HEK293 (cell line): ENCODE measurements at regions not wholly inside any gene's neighbourhood (a gene's known extent, or its start where the extent isn't known, plus 50 kb on each side); places are given as distances from the start of the nearest gene placed in this dataset.
"Not testable (repeated sequence)": the region's sequence is repeated elsewhere in the genome, so short reads cannot be mapped to it uniquely, and the experiment has no call there.

Source experiments
- ZBTB17 ChIP-seq: fragments of 450-650 bp; formaldehyde crosslinking; IDR thresholded peaks from 2 replicates; pipeline ENCODE4 v1.5.1; 2016; ENCODE audit warnings: missing biosample characterization, missing genetic modification characterization
- ZNF10 ChIP-seq: fragments of 450-650 bp; formaldehyde crosslinking; IDR thresholded peaks from 2 replicates; pipeline ENCODE4 v1.5.1; 2017; ENCODE audit warnings: missing biosample characterization, missing genetic modification characterization
- ZNF350 ChIP-seq: fragments of 450-650 bp; formaldehyde crosslinking; IDR thresholded peaks from 2 replicates; pipeline ENCODE4 v1.5.0; 2017; ENCODE audit warnings: missing biosample characterization, mild to moderate bottlenecking, missing genetic modification characterization
- ZNF558 ChIP-seq: fragments of 450-650 bp; formaldehyde crosslinking; IDR thresholded peaks from 2 replicates; pipeline ENCODE4 v1.5.1; 2016; ENCODE audit warnings: missing biosample characterization, missing genetic modification characterization
- ZNF629 ChIP-seq: fragments of 450-650 bp; formaldehyde crosslinking; IDR thresholded peaks from 2 replicates; pipeline ENCODE4 v1.5.1; 2017; ENCODE audit warnings: missing biosample characterization, missing genetic modification characterization
- ZNF76 ChIP-seq: fragments of 450-650 bp; formaldehyde crosslinking; IDR thresholded peaks from 2 replicates; pipeline ENCODE4; 2016; ENCODE audit warnings: low read depth, missing biosample characterization, missing genetic modification characterization, borderline replicate concordance
- TF ChIP-seq, protein P1 (sequence below): fragments of 450-650 bp; formaldehyde crosslinking; IDR thresholded peaks from 2 replicates; pipeline ENCODE4 v1.5.1; 2016; ENCODE audit warnings: missing biosample characterization, missing genetic modification characterization, borderline replicate concordance
- TF ChIP-seq, protein P2 (sequence below): fragments of 450-650 bp; formaldehyde crosslinking; IDR thresholded peaks from 2 replicates; pipeline ENCODE4 v1.5.1; 2016; ENCODE audit warnings: missing biosample characterization, missing genetic modification characterization
- TF ChIP-seq, protein P3 (sequence below): fragments of 450-650 bp; formaldehyde crosslinking; IDR thresholded peaks from 2 replicates; pipeline ENCODE4 v1.5.1; 2016; ENCODE audit warnings: missing biosample characterization, missing genetic modification characterization
- TF ChIP-seq, protein P4 (sequence below): fragments of 450-650 bp; formaldehyde crosslinking; IDR thresholded peaks from 2 replicates; pipeline ENCODE4 v1.5.1; 2016; ENCODE audit warnings: missing biosample characterization, missing genetic modification characterization

DNA sequence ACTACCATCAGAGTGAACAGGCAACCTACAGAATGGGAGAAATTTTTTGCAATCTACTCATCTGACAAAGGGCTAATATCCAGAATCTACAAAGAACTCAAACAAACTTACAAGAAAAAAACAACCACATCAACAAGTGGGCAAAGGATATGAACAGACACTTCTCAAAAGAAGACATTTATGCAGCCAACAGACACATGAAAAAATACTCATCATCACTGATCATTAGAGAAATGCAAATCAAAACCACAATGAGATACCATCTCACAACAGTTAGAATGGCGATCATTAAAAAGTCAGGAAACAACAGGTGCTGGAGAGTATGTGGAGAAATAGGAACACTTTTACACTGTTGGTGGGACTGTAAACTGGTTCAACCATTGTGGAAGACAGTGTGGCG is 51.5 kb downstream of the TGIF2LX start:
- TF ChIP-seq, protein P1, sequence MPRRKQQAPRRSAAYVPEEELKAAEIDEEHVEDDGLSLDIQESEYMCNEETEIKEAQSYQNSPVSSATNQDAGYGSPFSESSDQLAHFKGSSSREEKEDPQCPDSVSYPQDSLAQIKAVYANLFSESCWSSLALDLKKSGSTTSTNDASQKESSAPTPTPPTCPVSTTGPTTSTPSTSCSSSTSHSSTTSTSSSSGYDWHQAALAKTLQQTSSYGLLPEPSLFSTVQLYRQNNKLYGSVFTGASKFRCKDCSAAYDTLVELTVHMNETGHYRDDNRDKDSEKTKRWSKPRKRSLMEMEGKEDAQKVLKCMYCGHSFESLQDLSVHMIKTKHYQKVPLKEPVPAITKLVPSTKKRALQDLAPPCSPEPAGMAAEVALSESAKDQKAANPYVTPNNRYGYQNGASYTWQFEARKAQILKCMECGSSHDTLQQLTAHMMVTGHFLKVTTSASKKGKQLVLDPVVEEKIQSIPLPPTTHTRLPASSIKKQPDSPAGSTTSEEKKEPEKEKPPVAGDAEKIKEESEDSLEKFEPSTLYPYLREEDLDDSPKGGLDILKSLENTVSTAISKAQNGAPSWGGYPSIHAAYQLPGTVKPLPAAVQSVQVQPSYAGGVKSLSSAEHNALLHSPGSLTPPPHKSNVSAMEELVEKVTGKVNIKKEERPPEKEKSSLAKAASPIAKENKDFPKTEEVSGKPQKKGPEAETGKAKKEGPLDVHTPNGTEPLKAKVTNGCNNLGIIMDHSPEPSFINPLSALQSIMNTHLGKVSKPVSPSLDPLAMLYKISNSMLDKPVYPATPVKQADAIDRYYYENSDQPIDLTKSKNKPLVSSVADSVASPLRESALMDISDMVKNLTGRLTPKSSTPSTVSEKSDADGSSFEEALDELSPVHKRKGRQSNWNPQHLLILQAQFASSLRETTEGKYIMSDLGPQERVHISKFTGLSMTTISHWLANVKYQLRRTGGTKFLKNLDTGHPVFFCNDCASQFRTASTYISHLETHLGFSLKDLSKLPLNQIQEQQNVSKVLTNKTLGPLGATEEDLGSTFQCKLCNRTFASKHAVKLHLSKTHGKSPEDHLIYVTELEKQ (tag by site-specific recombination) = not testable (repeated sequence)
- TF ChIP-seq, protein P2, sequence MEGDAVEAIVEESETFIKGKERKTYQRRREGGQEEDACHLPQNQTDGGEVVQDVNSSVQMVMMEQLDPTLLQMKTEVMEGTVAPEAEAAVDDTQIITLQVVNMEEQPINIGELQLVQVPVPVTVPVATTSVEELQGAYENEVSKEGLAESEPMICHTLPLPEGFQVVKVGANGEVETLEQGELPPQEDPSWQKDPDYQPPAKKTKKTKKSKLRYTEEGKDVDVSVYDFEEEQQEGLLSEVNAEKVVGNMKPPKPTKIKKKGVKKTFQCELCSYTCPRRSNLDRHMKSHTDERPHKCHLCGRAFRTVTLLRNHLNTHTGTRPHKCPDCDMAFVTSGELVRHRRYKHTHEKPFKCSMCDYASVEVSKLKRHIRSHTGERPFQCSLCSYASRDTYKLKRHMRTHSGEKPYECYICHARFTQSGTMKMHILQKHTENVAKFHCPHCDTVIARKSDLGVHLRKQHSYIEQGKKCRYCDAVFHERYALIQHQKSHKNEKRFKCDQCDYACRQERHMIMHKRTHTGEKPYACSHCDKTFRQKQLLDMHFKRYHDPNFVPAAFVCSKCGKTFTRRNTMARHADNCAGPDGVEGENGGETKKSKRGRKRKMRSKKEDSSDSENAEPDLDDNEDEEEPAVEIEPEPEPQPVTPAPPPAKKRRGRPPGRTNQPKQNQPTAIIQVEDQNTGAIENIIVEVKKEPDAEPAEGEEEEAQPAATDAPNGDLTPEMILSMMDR (tag by site-specific recombination) = not testable (repeated sequence)
- not testable (repeated sequence) for TF ChIP-seq ZNF558 (tag by site-specific recombination); ZNF10; ZNF629; ZNF76 (tag by site-specific recombination); ZBTB17 (tag by site-specific recombination); ZNF350
- TF ChIP-seq, protein P3, sequence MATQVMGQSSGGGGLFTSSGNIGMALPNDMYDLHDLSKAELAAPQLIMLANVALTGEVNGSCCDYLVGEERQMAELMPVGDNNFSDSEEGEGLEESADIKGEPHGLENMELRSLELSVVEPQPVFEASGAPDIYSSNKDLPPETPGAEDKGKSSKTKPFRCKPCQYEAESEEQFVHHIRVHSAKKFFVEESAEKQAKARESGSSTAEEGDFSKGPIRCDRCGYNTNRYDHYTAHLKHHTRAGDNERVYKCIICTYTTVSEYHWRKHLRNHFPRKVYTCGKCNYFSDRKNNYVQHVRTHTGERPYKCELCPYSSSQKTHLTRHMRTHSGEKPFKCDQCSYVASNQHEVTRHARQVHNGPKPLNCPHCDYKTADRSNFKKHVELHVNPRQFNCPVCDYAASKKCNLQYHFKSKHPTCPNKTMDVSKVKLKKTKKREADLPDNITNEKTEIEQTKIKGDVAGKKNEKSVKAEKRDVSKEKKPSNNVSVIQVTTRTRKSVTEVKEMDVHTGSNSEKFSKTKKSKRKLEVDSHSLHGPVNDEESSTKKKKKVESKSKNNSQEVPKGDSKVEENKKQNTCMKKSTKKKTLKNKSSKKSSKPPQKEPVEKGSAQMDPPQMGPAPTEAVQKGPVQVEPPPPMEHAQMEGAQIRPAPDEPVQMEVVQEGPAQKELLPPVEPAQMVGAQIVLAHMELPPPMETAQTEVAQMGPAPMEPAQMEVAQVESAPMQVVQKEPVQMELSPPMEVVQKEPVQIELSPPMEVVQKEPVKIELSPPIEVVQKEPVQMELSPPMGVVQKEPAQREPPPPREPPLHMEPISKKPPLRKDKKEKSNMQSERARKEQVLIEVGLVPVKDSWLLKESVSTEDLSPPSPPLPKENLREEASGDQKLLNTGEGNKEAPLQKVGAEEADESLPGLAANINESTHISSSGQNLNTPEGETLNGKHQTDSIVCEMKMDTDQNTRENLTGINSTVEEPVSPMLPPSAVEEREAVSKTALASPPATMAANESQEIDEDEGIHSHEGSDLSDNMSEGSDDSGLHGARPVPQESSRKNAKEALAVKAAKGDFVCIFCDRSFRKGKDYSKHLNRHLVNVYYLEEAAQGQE = not testable (repeated sequence)
- TF ChIP-seq, protein P4, sequence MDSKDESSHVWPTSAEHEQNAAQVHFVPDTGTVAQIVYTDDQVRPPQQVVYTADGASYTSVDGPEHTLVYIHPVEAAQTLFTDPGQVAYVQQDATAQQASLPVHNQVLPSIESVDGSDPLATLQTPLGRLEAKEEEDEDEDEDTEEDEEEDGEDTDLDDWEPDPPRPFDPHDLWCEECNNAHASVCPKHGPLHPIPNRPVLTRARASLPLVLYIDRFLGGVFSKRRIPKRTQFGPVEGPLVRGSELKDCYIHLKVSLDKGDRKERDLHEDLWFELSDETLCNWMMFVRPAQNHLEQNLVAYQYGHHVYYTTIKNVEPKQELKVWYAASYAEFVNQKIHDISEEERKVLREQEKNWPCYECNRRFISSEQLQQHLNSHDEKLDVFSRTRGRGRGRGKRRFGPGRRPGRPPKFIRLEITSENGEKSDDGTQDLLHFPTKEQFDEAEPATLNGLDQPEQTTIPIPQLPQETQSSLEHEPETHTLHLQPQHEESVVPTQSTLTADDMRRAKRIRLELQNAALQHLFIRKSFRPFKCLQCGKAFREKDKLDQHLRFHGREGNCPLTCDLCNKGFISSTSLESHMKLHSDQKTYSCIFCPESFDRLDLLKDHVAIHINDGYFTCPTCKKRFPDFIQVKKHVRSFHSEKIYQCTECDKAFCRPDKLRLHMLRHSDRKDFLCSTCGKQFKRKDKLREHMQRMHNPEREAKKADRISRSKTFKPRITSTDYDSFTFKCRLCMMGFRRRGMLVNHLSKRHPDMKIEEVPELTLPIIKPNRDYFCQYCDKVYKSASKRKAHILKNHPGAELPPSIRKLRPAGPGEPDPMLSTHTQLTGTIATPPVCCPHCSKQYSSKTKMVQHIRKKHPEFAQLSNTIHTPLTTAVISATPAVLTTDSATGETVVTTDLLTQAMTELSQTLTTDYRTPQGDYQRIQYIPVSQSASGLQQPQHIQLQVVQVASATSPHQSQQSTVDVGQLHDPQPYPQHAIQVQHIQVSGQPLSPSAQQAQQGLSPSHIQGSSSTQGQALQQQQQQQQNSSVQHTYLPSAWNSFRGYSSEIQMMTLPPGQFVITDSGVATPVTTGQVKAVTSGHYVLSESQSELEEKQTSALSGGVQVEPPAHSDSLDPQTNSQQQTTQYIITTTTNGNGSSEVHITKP (tag by site-specific recombination) = not testable (repeated sequence)
